ENCODE measurements at regions not wholly inside any gene's neighbourhood (a gene's known extent, or its start where the extent isn't known, plus 50 kb on each side); places are given as distances from the start of the nearest gene placed in this dataset.

GRCh38 chr5:35485487-35485886 is 132.2 kb upstream of the SPEF2 start:
- TF ChIP-seq CTCF (IDR thresholded peaks at IDR 0.05; ENCODE audit: unreplicated experiment): no peak
- Mint-ChIP-seq H3K27ac (no peak overlapping the region), H3K36me3 (no peaks in the 10 kb centered on the region), H3K4me1 (peaks cover 13% of the 10 kb centered on the region), H3K27me3 (ENCODE audit: low read depth) (no peaks in the 10 kb centered on the region), H3K9me3 (no peaks in the 10 kb centered on the region), H3K4me3 (no peak overlapping the region)
- no peak for DNase-seq (ENCODE audit: low spot score in 2 of 2, unreplicated experiment in 2 of 2)

DNA sequence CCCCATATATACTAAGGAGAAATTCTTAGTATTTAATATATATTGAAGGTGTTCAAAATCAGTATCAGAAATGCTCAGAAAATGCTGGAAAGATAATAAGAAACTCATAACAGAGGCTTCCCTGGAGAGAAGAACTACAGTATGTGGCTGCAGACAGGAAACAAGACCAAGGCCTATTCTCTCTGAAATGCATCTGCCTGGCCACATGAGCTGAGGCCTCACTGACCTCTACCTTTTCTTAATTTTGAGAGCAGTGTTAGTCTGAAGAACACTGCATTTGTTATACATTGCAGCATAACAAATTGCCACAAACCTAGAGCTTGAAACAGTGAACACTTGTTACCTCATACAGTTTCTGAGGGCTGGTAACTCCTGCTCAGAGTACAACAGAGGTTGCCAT is 133.4 kb upstream of the SPEF2 start:
- no peak overlapping the region for H3K27ac Mint-ChIP-seq
- H3K4me1 Mint-ChIP-seq: peaks cover 14% of the 10 kb centered on the region
- no peaks in the 10 kb centered on the region for H3K9me3 Mint-ChIP-seq
- no peak overlapping the region for H3K4me3 Mint-ChIP-seq
- no peak for TF ChIP-seq CTCF (IDR thresholded peaks at IDR 0.05; ENCODE audit: unreplicated experiment)
- H3K36me3 Mint-ChIP-seq: no peaks in the 10 kb centered on the region
- DNase-seq (ENCODE audit: low spot score in 2 of 2, unreplicated experiment in 2 of 2): no peak
- no peaks in the 10 kb centered on the region for H3K27me3 Mint-ChIP-seq (ENCODE audit: low read depth)

DNA sequence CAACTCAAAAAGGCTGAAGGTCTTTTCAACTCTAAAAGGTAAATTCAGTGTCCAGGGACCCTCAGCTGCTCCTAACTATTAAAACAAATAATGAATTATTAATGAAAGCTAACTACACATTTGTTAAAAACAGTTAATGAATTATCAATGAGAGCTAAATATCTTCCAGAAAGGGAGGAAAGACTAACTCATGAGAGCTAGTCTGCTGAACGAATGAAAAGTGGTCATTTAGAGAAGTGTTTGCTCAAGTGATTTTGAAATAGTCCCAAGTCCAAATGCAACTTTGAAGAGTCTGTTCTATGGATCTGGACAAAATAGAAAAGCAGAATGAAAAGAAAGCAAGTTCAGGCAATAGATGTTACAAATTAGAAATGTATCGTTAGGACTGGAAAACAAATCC is 133.9 kb upstream of the SPEF2 start:
- Mint-ChIP-seq H3K36me3 (no peaks in the 10 kb centered on the region), H3K27me3 (ENCODE audit: low read depth) (no peaks in the 10 kb centered on the region), H3K4me3 (no peak overlapping the region), H3K9me3 (no peaks in the 10 kb centered on the region), H3K27ac (peak overlapping the region; percentile 35), H3K4me1 (peaks cover 17% of the 10 kb centered on the region)
- TF ChIP-seq CTCF (IDR thresholded peaks at IDR 0.05; ENCODE audit: unreplicated experiment): no peak
- DNase-seq (ENCODE audit: low spot score in 2 of 2, unreplicated experiment in 2 of 2): no peak

DNA sequence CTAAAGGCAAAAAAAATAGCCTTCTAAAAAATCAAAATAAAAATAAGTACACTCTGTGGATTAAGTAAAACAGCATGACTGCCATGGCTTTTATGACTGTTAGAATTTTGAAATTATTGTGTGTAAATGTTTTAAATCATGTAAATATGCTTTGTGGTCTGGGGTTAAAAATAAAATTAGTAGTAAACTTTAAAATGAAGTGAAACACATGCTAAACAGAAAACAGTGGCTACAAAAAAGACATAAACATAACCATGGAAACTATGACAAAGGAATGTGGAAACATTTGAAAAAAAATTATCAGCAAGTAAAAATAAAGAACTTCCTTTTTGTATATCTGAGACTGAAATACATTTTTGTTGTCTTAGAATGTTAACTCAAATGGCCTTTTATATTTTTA is 134.5 kb upstream of the SPEF2 start:
- H3K4me1 Mint-ChIP-seq: peaks cover 15% of the 10 kb centered on the region
- TF ChIP-seq CTCF (IDR thresholded peaks at IDR 0.05; ENCODE audit: unreplicated experiment): no peak
- DNase-seq (ENCODE audit: low spot score in 2 of 2, unreplicated experiment in 2 of 2): no peak
- H3K9me3 Mint-ChIP-seq: no peaks in the 10 kb centered on the region
- H3K36me3 Mint-ChIP-seq: no peaks in the 10 kb centered on the region
- no peak overlapping the region for H3K4me3 Mint-ChIP-seq
- peak overlapping the region; percentile 47 for H3K27ac Mint-ChIP-seq
- no peaks in the 10 kb centered on the region for H3K27me3 Mint-ChIP-seq (ENCODE audit: low read depth)

DNA sequence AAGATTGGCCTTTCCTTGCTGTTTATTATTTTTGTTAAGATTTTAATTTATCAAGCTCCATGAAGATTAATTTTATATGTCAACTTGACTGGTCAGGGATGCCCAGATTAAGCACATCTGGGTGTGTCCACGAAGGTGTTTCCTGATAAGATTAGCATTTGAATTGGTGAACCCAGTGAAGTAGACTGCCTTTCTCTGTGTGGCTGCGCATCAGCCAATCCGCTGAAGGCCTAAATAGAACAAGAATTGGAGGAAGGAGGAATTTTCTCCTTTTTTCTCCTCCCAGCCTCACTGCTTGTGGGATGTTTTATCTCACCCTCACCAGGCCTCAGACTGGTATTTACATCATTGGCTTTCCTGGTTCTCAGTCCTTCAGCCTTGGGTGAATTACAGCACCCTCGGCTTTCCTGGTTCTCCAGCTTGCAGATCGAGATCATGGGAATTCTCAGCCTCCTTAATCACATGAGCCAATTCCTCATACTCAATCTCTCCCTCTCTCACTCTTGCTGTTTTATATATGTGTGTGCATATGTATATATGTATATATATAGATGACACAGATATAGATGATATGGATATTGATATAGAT is 135.4 kb upstream of the SPEF2 start:
- no peak for DNase-seq (ENCODE audit: low spot score in 2 of 2, unreplicated experiment in 2 of 2)
- no peaks in the 10 kb centered on the region for H3K9me3 Mint-ChIP-seq
- no peak overlapping the region for H3K4me3 Mint-ChIP-seq
- TF ChIP-seq CTCF (IDR thresholded peaks at IDR 0.05; ENCODE audit: unreplicated experiment): no peak
- peaks cover 11% of the 10 kb centered on the region for H3K4me1 Mint-ChIP-seq
- no peaks in the 10 kb centered on the region for H3K36me3 Mint-ChIP-seq
- no peaks in the 10 kb centered on the region for H3K27me3 Mint-ChIP-seq (ENCODE audit: low read depth)
- H3K27ac Mint-ChIP-seq: no peak overlapping the region
